Posterior cingulate gyrus (tissue), 11 donors: ENCODE measurements at regions not wholly inside any gene's neighbourhood (a gene's known extent, or its start where the extent isn't known, plus 50 kb on each side); places are given as distances from the start of the nearest gene placed in this dataset.
A peak's percentile ranks its signal among the peaks of the same experiment; 100 is the strongest.

Experiments used
- DNase-seq, 10 donors: peaks; one replicate each; pipeline versions ENCODE4 v3.0.0 to v3.0.0-alpha.2; 2020 to 2021; ENCODE audit warnings: mixed read lengths in 3 of 10
- intact Hi-C: fragments of 100-400 bp; cut with DNase I; formaldehyde crosslinking; loops from one replicate; pipeline ENCODE4 v1.15.1; 2023

DNA sequence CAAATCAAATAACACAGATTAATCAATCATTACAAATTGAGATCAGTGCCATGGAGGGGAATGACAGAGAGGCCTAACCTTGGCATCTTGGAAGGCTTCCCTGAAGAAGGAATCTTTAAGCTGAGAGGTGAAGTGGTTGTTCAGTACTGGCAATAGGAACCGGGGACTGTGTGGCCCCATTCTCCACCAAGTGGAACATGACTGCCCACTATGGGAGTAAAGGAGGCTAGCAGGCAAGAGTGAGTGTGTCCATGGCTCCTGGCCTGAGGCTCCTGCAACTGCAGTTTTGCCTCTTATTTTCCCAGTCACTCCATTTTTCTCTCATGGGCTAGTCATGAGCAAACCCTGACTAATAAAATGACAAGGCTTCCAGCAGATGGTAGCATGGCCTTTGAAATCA is 112.2 kb upstream of the GJB5 start:
- intact Hi-C loops = no loop called here
- DNase-seq = no peak

DNA sequence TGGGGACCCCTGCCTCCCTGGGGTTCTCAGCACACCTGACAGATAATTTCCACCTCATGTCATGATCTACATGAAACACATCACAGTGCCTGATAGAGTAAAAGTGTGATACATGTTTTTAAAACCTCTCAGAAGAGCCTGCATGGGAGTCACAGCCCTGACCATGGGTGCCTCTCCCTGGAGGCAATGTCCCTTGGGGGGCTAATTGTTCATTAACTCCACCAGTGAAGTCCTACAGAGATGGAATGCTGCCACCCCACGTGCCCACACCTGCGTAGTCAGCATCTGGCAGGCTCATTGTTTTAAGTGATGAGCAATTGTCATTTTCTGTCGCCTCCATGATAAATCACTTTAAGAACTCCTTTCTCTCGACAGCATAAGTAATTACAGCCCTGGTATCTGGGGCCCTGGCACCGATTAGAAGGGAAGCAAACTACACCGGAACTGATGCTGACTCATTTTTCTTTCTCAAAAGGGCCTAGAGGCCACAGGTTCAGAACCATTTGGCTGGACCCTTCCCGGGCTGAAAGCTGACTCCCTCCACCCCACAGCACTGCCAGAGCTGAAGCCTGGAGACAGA is 109.6 kb upstream of the GJB5 start:
- intact Hi-C loops = no loop called here
- DNase-seq = no peak

DNA sequence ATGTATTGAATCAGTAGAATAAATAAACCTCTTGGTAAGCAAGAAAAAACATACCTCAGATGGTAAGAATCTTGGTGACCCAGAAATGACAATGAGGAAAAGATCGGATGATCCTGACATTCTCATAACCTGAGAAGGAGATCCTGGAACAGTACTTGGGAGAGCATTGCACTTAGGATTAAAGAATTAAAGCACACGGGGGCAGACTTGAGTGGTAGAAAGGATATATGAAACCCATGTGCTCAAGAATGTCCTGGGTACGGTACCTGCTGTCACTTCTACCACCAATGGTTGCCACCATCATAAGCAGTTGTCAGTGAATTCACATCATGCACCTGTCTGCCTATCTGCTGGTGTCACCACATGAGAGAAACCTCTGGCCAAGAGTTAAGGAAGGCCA is 108.9 kb upstream of the GJB5 start:
- no peak for DNase-seq
- intact Hi-C loops = no loop called here

DNA sequence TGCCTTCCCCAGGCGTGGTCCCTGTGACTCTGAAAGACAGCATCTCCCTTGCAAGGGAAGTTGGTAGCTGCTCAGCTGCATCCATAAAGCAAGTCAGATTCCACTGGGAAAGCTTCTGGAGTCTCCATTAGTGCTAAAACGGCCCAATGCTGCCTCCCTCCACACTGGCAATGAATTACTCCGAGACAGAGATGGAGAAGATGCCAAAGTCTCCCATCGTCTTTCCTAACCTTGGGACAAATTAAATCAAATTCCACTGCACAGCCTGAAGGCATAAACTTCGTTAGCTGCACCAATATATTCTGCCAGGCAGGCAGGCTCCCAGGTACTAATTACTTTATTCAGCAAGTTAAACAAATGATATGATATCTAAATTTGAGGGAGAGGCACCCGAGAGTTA is 106.3 kb upstream of the GJB5 start:
- no peak for DNase-seq
- intact Hi-C loops = no loop called here

DNA sequence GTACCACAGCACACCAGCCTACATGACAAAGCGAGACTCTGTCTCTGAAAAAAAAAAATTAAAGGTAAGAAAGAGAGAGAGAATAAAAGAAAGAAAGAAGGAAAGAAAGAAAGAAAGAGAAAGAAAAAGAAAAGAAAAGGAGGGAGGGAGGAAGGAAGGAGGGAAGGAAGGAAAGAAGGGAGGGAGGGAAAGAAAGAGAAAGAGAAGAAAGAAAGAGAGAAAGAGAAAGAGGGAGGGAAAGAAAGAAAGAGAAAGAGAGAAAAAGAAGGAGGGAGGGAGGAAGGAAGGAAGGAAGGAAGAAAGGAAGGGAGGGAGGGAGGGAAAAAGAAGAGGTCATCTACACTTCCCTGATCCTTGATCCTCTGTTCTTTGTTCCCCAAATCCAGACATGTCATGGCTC is 104.8 kb upstream of the GJB5 start:
- DNase-seq = no peak
- intact Hi-C loops = no loop called here

DNA sequence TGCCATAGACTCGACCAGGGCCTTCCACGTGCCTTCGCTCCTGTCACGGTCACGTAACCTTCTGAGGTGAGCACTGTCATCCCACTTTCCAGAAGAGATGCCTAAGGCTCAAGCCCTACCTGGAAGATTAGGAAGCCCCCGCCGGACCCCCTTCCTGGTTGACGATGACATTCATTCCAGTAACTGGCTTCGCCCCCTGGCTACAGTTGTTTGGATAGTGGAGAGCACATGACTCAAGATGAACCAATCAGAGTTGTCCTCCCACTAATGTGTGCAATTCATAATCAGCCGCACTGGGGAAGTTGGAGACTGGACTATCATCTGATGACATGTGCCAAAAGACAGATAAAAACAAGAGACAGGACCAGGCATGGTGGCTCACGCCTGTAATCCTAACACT is 104.0 kb upstream of the GJB5 start:
- intact Hi-C loops = no loop called here
- DNase-seq = no peak

DNA sequence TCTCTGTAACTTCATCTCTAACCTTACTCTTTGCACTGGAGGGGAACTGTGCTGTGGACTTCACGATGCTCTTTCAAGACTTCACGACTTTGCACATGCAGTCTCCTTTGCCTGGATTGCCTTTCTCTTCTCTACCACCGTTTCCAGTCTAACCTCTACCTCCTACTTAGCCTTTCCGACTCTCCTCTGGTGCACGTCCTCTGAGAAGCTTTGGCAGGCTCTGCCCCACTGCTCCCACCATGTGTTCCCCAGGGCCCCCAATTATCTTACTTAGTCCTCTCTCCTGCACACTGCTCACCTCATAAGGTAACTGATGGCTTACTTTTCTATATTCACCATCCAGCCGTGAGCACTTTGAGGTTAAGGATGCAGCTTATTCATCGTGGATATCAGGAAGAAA is 101.7 kb upstream of the GJB5 start:
- no peak for DNase-seq
- intact Hi-C loops = no loop called here

DNA sequence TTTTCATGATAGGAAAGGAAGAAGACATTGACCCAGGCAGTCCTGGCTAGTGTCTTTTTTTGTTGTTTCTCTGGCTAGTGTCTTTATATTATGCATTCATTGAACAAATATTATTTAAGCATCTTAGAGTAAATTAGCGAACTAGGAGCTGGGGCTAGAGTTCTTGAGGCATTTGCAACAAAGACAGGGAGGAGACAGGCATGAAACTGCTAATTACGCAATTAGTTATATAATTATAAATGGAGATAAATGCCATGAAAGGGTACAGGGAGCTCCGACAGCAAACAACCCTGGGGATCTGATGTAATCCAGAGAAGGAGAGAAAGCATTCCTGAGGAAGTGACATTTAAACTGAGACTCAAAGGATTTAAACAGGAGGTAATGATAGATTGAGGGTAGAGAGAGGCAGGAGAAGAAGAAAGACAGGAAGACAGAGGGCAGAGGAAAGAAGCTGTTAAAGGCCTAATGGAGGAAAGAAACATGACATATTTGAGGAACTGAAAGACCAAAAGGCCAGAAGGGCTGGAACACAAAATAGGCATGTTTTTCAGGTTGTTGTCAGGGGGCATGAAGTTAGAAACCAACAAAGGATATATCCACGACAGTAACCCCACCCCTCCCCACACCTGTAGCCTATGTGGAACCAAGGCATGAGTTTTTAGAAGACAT is 99.5 kb upstream of the GJB5 start:
- DNase-seq = no peak
- intact Hi-C loops = no loop called here

DNA sequence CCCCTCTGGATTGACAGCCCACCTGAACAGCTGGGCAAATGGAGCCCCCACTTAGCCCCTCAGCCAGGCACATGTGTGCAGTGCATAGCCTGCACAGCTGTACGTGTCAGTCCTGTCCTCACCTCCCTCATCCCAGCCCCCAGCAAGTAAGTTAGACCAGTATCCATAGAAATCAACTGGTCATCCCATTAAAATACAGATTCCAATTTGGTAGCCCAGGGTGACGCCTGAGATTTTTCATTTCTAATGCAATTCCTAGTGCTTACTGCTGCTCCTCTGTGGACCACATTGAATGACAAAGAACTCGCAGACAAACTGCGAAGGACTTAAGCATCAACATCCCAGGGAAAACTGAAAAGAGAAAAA is 99.0 kb upstream of the GJB5 start:
- intact Hi-C loops = no loop called here

DNA sequence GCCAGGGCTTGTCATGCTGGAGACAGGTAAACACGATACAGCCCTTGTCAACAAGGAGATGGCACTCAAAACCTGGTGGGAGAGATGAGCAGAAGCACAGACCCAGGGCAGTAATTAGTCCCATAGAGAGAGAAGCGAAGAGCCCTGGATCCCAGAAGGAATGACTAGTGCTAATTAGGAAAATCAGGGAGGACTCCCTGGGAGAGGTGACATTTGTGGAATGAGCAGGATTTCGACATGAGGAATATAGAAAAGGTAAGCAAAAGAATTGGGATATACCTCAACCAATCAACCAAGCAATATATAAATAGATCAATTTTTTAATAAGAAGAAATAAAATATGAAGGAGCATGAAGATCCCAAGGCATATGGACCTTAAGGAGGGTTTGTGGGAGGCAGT is 98.5 kb upstream of the GJB5 start:
- no peak for DNase-seq
- intact Hi-C loops = no loop called here

More for the DNA sequence above, 99.0 kb upstream of the GJB5 start:
- no peak for DNase-seq

DNA sequence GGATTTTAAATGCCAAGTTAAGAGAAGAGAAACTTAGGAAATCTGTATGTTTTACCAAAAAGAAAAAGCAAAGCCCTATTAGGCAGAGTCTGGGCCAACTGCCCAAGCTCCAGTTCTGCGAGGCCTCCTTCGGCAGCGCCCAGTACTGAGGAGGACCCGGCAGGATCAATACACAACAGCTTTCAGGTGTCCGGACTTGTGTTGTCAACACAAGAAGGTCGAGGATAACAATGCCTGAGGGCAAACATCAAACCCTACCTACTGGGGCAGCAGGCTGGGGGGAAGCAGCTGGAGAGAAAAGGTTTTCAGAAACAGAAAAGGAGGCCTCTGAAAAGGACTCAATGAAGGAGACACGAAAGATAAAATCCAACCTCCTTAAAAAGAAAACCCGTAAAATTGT is 98.1 kb upstream of the GJB5 start:
- intact Hi-C loops = no loop called here
- no peak for DNase-seq

DNA sequence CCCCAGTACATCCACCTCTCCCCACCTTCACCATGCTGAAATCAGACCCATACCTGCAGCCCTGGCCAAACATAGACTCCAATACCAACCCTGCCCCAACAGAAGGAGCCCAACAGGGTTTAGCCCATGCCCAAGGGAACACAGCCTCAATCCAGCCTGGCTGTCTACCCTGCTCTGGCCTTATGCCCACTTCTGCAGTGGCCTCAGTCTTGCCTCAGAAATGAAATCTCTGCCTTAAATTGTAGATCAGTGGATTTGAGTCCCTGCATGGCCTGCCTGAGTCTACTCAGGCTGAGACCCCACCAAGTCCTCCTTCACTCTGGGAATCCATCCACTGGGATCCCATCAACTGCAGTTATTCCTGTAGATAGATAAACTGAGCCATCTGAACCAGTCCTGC is 97.6 kb upstream of the GJB5 start:
- DNase-seq = no peak
- intact Hi-C loops = no loop called here

DNA sequence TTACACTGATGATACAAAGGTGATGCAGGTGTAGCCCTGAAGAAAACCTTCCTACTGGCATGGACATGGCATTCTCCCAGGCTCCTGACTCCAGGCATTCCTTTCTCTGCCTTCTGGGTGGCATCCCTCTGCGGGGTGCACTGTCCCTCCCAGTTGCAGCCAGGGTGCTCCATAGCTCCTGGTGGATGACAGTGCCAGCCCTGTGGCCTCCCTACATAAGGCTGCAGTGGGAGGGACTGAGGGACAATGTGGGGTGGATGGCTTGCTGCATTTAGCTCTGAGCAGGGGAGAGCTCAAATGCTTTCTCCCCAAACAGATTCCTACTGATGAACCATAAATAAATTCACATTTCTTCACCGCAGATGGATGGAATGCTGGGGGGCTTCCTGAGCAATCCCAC is 97.0 kb upstream of the GJB5 start:
- intact Hi-C loops = no loop called here
- peak in 1 of 10 donors; percentile 75 for DNase-seq

DNA sequence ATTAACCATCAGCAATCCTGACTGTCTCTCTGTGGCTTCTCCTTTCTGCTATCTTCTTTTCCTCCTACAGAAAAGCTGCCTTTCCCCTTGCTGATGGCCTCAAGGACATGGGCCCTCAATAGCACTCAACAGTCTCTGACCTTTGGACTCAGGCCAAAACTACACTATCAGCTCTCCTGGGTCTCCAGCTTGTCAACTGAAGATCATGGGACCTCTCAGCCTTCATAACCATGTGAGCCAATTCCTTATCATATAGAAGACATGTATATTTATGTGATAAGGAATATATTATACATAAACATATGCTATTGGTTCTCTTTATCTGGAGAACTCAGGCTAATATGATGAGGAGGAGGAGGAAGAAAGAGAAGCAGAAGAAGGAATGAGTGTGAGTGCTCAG is 91.8 kb upstream of the GJB5 start:
- intact Hi-C loops = no loop called here
- DNase-seq = no peak

DNA sequence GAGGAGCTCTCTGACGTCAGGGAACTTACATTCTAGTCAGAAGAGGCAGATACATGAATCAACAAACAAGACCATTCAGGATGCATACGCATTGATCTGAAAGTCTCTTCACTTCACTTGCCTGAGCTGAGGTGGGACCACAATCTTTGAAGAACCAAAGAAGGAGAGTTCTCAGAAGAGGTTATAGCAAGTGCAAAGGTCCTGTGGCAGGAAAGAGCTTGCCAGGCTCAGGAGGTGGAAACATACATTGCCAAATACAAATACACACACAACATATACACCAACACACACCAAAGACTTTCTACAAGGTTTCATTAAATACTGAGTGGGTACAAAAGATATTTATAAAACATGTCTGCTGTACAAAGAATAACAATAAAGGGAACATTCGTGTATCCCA is 86.8 kb upstream of the GJB5 start:
- intact Hi-C loops = no loop called here
- DNase-seq = no peak

DNA sequence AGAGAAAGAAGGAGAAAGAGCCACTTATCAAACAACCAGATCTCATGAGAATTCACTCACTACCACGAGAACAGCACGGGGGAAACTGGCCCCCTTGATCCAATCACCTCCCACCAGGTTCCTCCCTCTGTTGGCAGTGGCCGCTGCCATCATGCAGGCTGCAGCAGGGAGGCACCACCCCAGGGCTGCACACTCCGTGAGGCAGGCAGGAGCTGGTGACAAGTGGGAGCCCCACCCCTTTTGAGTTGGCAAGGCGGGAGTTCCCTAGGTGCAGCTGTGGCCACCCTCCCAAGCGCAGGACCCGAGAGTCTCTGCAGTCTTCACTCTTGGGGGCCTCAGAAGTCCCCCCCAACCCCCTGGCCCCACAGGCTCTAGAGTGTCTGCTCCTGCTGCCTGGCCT is 83.9 kb upstream of the GJB5 start:
- intact Hi-C loops = no loop called here
- no peak for DNase-seq

DNA sequence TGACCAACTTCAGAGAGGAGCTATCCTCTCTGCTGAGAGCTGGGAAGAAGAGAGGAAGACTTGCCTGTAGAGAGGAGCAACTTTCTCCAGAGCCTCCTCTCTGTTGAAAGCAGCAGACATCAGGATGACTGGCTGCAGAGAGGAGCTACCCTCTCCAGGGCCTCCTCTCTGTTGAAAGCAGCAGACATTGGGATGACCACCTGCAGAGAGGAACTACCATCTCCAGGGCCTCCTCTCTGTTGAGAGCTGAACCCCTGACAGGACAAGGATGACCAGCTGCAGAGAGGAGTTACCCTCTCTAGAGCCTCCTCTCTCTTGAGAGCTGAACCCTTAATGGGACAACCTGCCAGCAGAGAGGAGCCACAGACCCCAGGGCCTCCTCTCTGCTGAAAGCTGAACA is 83.0 kb upstream of the GJB5 start:
- DNase-seq = no peak
- intact Hi-C loops = no loop called here

DNA sequence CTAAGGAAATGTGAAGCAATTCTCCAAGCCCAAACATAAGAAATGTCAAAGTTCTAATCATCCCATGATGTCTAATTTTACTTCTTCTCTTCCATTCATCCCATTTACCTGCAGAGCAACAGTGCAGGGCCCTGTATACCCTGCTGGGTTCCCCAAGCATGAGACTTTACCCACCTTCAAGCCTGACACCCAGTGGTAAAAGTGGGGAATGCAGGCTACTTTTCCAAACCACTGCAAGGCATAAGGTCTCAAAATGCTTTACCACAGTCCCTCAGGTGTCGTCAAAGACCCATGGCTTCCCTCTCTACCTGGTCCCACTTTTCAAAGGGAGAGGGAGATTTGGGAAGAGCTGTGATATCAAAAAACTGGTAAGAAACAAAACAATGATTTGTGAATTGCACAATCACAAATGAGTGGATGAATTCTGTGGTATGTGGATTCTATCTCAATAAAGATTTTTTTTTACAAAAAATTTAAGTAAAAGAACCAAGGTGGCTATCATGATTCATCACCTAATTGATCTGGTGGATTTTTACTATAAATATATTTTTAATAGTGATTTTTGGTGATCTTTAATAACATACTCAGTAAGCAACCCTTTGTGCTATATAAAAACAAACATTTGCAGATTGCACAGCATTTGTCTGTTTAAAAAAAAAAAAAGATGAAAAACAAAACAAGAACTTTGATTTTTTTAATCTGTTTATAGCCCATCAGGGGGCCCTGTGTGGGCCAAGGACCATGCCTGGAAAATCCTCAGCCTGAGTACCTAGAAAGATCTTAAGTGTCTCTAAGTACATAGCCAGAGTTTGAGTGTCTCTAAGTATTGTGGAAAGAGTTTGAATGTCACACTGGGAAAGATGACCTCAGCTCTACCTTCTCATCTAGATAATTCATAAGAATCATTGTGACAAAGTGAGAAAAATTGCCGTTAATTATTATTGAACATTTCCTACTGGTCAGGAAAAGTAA is 73.1 kb upstream of the GJB5 start:
- intact Hi-C loops = no loop called here
- peak in 7 of 10 donors; percentile 9 to 67 (median 33) for DNase-seq

DNA sequence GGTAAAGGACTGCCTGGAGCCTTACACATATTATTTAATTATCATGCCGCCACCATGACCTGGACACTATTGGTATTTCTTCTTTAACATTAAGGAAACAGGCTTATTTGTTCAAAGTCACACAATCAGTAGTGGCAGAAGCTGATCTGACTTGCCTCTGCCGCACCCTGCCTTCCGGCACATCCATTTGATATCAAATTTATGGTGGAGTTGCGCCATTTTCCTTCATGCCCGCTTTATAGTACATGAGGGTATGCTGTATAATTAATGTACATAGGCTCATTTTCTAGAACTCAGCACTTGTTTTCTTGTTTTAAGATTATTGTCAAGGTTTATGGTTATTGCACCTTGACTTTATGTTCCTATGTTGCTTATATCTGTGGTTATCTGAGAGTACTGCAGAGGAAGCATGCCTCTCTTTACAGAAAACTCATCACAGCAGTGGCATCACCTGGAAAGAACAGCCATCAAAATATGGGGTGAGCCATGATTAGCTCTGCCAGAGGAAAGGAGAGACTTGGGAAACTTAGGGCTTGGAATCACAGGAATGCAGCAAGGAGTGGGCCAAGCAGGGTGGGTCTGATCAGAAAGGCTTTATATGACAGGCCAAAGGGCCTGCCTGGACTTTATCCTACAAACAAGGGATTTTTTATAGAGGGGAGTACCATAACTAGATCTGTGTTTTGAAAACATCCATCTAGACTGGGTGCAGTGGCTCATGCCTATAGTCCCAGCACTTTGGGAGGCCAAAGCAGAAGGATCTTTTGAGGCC is 72.2 kb upstream of the GJB5 start:
- peak in 1 of 10 donors; percentile 31 for DNase-seq
- intact Hi-C loops = no loop called here

DNA sequence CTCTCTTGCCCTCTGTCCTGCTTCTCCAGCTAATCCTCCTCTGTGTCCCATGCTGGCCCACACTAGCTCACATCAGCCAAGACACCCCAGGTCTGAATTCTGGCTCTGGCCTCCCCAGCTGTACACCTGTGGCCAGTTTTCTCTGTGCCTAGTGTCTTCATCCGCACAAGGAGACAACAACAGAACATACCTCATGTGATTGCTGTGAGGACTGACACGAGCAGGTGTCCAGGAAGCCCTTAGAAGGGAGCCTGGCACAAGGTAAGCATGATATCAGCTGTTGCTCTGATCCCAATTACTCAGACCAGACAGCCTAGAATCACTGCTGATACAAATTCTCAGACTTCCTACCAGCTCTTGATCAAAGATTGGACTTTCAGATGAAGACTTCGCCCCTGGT is 71.2 kb upstream of the GJB5 start:
- peak in 1 of 10 donors; percentile 26 for DNase-seq
- intact Hi-C loops = no loop called here

DNA sequence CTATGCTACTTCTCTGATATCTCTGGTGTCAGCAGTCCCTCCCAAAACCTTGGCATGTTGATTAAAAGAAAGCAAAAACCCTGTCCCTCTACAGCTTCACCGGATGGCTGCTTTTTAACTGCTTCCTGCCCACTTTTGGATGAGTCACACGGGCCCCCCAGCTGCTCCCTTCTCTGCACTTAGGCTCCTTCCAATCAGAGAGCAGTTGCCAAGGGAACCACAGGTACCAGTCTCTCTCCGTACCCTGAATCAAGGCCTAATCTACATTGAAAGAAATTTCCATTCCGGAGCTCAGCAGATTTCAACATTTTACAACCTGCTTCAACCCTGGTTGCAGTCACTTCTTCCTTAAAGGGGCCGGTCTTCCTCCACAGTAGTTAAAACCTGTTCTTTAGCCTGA is 70.6 kb upstream of the GJB5 start:
- DNase-seq = peak in 6 of 10 donors; percentile 25 to 92 (median 50)
- intact Hi-C loops = no loop called here
